Sigmoid colon (tissue), 6 donors: ENCODE measurements at regions not wholly inside any gene's neighbourhood (a gene's known extent, or its start where the extent isn't known, plus 50 kb on each side); places are given as distances from the start of the nearest gene placed in this dataset.

Source experiments
- DNase-seq: peaks from one replicate; pipeline ENCODE4 v3.0.0-alpha.2; 2019
- H3K27ac ChIP-seq, 4 donors: fragments of 200-600 bp; sonication (generic); one replicate each; pipeline ENCODE4 v1.5.1; 2016 to 2019; ENCODE audit warnings: mild to moderate bottlenecking in 1 of 4
- H3K27me3 ChIP-seq, 3 donors: fragments of 200-600 bp; sonication (generic); one replicate each; pipeline ENCODE4 v1.5.1; 2019; ENCODE audit warnings: mild to moderate bottlenecking in 1 of 3
- H3K36me3 ChIP-seq, 4 donors: fragments of 200-600 bp; sonication (generic); one replicate each; pipeline ENCODE4 v1.5.1; 2016 to 2019
- H3K4me1 ChIP-seq, 4 donors: fragments of 200-600 bp; sonication (generic); one replicate each; pipeline ENCODE4 v1.5.1; 2017 to 2019
- H3K4me3 ChIP-seq, 4 donors: fragments of 200-600 bp; sonication (generic); one replicate each; pipeline ENCODE4 v1.5.1; 2017 to 2019; ENCODE audit warnings: mild to moderate bottlenecking in 2 of 4, moderate library complexity in 1 of 4
- H3K9me3 ChIP-seq, 4 donors: fragments of 200-600 bp in 3 of 4; sonication (generic) in 3 of 4; one replicate each; pipeline versions ENCODE4 v1.5.1 to v1.6.1; 2013 to 2019
- CTCF ChIP-seq, 4 experiments: fragments of 450-650 bp in 3 of 4; fragments of 200-600 bp in 1 of 4; IDR thresholded peaks; one replicate each; pipeline ENCODE4 v1.5.1; 2016 to 2019; ENCODE audit warnings: antibody characterized with exemption in 4 of 4, mild to moderate bottlenecking in 3 of 4, moderate library complexity in 2 of 4
- EP300 ChIP-seq, 4 donors: sonication (generic); formaldehyde crosslinking; IDR thresholded peaks; one replicate each; pipeline ENCODE4 v1.6.1; 2017; ENCODE audit warnings: antibody characterized with exemption in 4 of 4
- POLR2A ChIP-seq, 2 donors: fragments of 450-650 bp; IDR thresholded peaks; one replicate each; pipeline ENCODE4 v1.6.1; 2016; ENCODE audit warnings: antibody characterized with exemption in 2 of 2, mild to moderate bottlenecking in 2 of 2, moderate library complexity in 2 of 2
- POLR2AphosphoS5 ChIP-seq, 4 donors: sonication (generic); formaldehyde crosslinking; IDR thresholded peaks; one replicate each; pipeline ENCODE4 v1.6.1; 2017; ENCODE audit warnings: antibody characterized with exemption in 4 of 4
- WGBS, 2 donors: extraction: QIAGEN DNeasy Blood & Tissue Kit; methylation state at CpG; one replicate each; pipeline ENCODE4 v1.1.7; 2013; 5-methylcytosine and 5-hydroxymethylcytosine counted together
- intact Hi-C: fragments of 100-400 bp; cut with DNase I; formaldehyde crosslinking; loops from one replicate; pipeline ENCODE4 v1.15.1; 2023
- donor health status: healthy with polysubstance abuse.
- donor health status: healthy.

- Histone ChIP-seq H3K4me1 (no peaks in the 10 kb centered on the region), H3K27ac (no peak overlapping the region), H3K9me3 (peaks cover 0 to 4% (median 0%) of the 10 kb centered on the region in 4 donors), H3K4me3 (no peak overlapping the region), H3K27me3 (no peaks in the 10 kb centered on the region), H3K36me3 (no peaks in the 10 kb centered on the region)
- intact Hi-C loops: no loop called here
- no peak for DNase-seq
- TF ChIP-seq POLR2A (IDR thresholded peaks at IDR 0.05): no peak
- no peak for TF ChIP-seq CTCF (IDR thresholded peaks at IDR 0.05)
- TF ChIP-seq EP300 (IDR thresholded peaks at IDR 0.05): no peak
- no peak for TF ChIP-seq POLR2AphosphoS5 (IDR thresholded peaks at IDR 0.05)
- WGBS, 2 donors: 74 to 77% methylated on average over 3 of the region's 3 CpGs
Observed at GRCh38 chrX:33416273-33416805, 205.0 kb upstream of the DMD start.

- TF ChIP-seq CTCF (IDR thresholded peaks at IDR 0.05) (no peak), POLR2A (IDR thresholded peaks at IDR 0.05) (no peak), POLR2AphosphoS5 (IDR thresholded peaks at IDR 0.05) (no peak), EP300 (IDR thresholded peaks at IDR 0.05) (no peak)
- no peak overlapping the region for H3K27ac ChIP-seq
- WGBS, 2 donors: 66 to 72% methylated on average over 6 of the region's 6 CpGs
Observed at GRCh38 chrX:33415459-33415858, 204.1 kb upstream of the DMD start.

GRCh38 chrX:33385546-33385945 is 174.2 kb upstream of the DMD start:
- Histone ChIP-seq H3K4me1 (no peaks in the 10 kb centered on the region), H3K9me3 (no peaks in the 10 kb centered on the region), H3K27me3 (no peaks in the 10 kb centered on the region), H3K36me3 (no peaks in the 10 kb centered on the region), H3K27ac (no peak overlapping the region), H3K4me3 (no peak overlapping the region)
- no peak for TF ChIP-seq POLR2AphosphoS5 (IDR thresholded peaks at IDR 0.05)
- no peak for TF ChIP-seq EP300 (IDR thresholded peaks at IDR 0.05)
- TF ChIP-seq POLR2A (IDR thresholded peaks at IDR 0.05): no peak
- TF ChIP-seq CTCF (IDR thresholded peaks at IDR 0.05): no peak
- WGBS, 2 donors: 76 to 87% methylated on average over 2 of the region's 2 CpGs
- intact Hi-C loops: no loop called here
- no peak for DNase-seq

More at GRCh38 chrX:33415459-33415858, 204.1 kb upstream of the DMD start:
- Histone ChIP-seq H3K36me3 (no peaks in the 10 kb centered on the region), H3K27me3 (no peaks in the 10 kb centered on the region), H3K4me1 (no peaks in the 10 kb centered on the region), H3K4me3 (no peak overlapping the region), H3K9me3 (peaks cover 0 to 4% (median 0%) of the 10 kb centered on the region in 4 donors)
- DNase-seq: no peak
- intact Hi-C loops: no loop called here

- no peaks in the 10 kb centered on the region for H3K27me3 ChIP-seq
- 30 to 64% methylated on average over 4 of the region's 4 CpGs for WGBS, 2 donors
- H3K4me1 ChIP-seq: no peaks in the 10 kb centered on the region
- no peak overlapping the region for H3K27ac ChIP-seq
- TF ChIP-seq POLR2A (IDR thresholded peaks at IDR 0.05) (no peak), CTCF (IDR thresholded peaks at IDR 0.05) (no peak), POLR2AphosphoS5 (IDR thresholded peaks at IDR 0.05) (no peak), EP300 (IDR thresholded peaks at IDR 0.05) (no peak)
- no peaks in the 10 kb centered on the region for H3K36me3 ChIP-seq
- intact Hi-C loops: no loop called here
- H3K9me3 ChIP-seq: no peaks in the 10 kb centered on the region
- no peak for DNase-seq
- no peak overlapping the region for H3K4me3 ChIP-seq
Observed at GRCh38 chrX:33379839-33380238, 168.5 kb upstream of the DMD start.

- Histone ChIP-seq H3K4me3 (no peak overlapping the region), H3K4me1 (no peaks in the 10 kb centered on the region), H3K27ac (no peak overlapping the region), H3K27me3 (no peaks in the 10 kb centered on the region), H3K9me3 (no peaks in the 10 kb centered on the region), H3K36me3 (no peaks in the 10 kb centered on the region)
- intact Hi-C loops: no loop called here
- 74 to 85% methylated on average over 3 of the region's 3 CpGs for WGBS, 2 donors
- DNase-seq: no peak
- no peak for TF ChIP-seq POLR2AphosphoS5 (IDR thresholded peaks at IDR 0.05)
- no peak for TF ChIP-seq CTCF (IDR thresholded peaks at IDR 0.05)
- TF ChIP-seq EP300 (IDR thresholded peaks at IDR 0.05): no peak
- no peak for TF ChIP-seq POLR2A (IDR thresholded peaks at IDR 0.05)
Observed at GRCh38 chrX:33357606-33358005, 146.3 kb upstream of the DMD start.
